ENCODE measurements at regions not wholly inside any gene's neighbourhood (a gene's known extent, or its start where the extent isn't known, plus 50 kb on each side); places are given as distances from the start of the nearest gene placed in this dataset.

DNA sequence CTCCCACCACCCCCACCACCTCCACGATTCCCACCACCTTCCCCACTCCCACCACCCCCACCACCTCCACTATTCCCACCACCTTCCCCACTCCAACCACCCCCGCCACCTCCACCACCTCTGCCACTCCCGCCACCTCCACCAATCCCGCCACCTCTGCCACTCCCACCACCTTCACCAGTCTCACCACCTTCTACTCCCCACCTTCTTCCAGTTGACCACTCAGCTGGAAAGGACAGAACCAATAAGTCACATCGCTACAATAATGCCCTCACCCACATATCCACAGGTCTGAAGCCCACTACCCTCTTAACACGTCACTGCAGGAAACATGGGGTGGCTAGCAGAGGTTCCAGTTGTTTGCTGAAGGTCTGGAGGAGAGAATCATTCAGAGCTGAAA, 93.5 kb upstream of the PAX2 start:
- no peak for TF ChIP-seq REST (IDR thresholded peaks at IDR 0.05; ENCODE audit: low read depth)
- TF ChIP-seq, protein P1, sequence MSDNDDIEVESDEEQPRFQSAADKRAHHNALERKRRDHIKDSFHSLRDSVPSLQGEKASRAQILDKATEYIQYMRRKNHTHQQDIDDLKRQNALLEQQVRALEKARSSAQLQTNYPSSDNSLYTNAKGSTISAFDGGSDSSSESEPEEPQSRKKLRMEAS (IDR thresholded peaks at IDR 0.05) = no peak
- no peak for TF ChIP-seq FOXM1 (IDR thresholded peaks at IDR 0.05; ENCODE audit: borderline replicate concordance, low read depth)
- no peak for TF ChIP-seq EGR1 (IDR thresholded peaks at IDR 0.05)
- no peak for TF ChIP-seq RAD21 (IDR thresholded peaks at IDR 0.05; ENCODE audit: low read depth)
- TF ChIP-seq CEBPB (IDR thresholded peaks at IDR 0.05) = no peak
- TF ChIP-seq CREB1 (IDR thresholded peaks at IDR 0.05; ENCODE audit: low read depth) = no peak
- TF ChIP-seq ZBTB7A (IDR thresholded peaks at IDR 0.05; ENCODE audit: low read depth) = no peak
- TF ChIP-seq, protein P2, sequence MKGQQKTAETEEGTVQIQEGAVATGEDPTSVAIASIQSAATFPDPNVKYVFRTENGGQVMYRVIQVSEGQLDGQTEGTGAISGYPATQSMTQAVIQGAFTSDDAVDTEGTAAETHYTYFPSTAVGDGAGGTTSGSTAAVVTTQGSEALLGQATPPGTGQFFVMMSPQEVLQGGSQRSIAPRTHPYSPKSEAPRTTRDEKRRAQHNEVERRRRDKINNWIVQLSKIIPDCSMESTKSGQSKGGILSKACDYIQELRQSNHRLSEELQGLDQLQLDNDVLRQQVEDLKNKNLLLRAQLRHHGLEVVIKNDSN (IDR thresholded peaks at IDR 0.05) = no peak
- no peak for TF ChIP-seq NFIC (IDR thresholded peaks at IDR 0.05)
- no peak for TF ChIP-seq TAF1 (IDR thresholded peaks at IDR 0.05; ENCODE audit: low read depth)
- TF ChIP-seq YY1 (IDR thresholded peaks at IDR 0.05; ENCODE audit: low read depth) = no peak
- no peak for TF ChIP-seq TCF12 (IDR thresholded peaks at IDR 0.05; ENCODE audit: low read depth)
- TF ChIP-seq TEAD4 (IDR thresholded peaks at IDR 0.05) = no peak
- TF ChIP-seq EP300 (IDR thresholded peaks at IDR 0.05; ENCODE audit: borderline replicate concordance) = no peak

DNA sequence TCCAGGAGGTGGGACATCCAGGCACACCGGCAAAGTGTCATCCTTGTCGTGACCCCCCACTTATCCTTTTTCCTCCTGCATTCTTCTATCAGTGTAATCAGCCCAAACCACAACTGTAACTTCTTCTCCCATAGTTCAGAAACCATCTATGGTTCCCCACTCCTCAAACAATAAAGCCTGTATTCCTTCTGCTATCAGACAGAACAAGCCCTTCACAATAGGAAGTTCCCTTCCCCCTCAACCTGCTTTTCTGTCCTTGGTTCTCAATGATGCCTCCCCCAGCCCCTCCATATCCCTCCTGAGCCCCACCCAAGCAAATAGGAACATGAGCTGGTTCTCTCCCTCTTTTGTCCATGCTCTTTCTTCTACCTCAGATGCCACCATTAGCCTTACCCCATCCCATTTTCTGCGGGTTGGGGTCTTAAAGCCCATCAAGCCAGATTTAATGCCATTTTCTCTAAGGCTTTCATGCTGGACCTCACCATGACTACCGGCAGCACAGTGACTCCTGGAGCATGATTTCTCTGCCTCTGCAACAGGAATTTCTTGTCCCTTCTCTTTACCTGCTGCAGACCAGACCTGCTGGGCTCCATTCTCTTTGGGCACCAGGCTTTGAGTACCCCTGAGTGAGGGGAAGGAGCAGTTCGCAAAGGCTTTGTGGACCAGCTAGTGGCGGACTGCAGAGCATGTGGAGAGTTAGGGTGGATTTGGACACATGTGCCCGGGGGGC, 92.8 kb upstream of the PAX2 start:
- TF ChIP-seq, protein P2 (IDR thresholded peaks at IDR 0.05) = no peak
- TF ChIP-seq ZBTB7A (IDR thresholded peaks at IDR 0.05; ENCODE audit: low read depth) (no peak), TEAD4 (IDR thresholded peaks at IDR 0.05) (no peak), TAF1 (IDR thresholded peaks at IDR 0.05; ENCODE audit: low read depth) (no peak), NFIC (IDR thresholded peaks at IDR 0.05) (no peak), TCF12 (IDR thresholded peaks at IDR 0.05; ENCODE audit: low read depth) (no peak), EGR1 (IDR thresholded peaks at IDR 0.05) (no peak), CEBPB (IDR thresholded peaks at IDR 0.05) (no peak), REST (IDR thresholded peaks at IDR 0.05; ENCODE audit: low read depth) (no peak), CREB1 (IDR thresholded peaks at IDR 0.05; ENCODE audit: low read depth) (no peak)
- TF ChIP-seq, protein P1 (IDR thresholded peaks at IDR 0.05) = no peak

DNA sequence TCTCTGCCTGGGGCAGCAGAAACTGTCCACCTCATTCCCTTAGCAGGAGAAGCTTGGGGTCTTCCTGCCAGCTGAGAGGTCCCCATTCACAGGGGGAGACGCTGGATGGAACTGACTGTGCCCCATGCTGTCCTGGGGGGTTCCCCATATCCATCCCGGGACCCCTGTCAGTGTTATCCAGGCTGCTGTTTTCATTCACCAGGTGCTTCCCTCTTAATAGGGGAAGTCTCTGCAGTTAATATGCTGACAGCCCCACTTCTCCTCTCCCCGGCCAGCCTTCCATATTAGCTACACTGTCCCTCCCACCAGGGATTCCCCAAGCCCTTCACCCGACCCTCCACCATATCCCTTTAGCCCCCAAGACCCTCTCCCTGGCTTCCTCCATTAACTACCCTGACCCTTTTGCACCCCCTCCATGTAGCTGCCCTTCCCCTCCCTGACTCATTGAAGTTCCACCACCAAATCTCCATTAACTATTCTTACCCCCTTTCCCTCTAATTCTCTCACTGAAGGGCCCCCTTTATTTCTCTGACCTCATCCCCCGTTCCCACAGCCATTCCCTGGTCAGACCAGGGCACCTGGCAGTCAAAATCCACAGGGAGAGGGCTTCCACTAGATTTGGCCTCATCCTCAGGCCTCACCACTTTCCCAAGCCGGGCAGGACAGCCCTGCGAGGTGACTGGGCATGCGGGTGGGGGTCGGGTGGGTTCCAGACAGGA, 92.0 kb upstream of the PAX2 start:
- no peak for TF ChIP-seq YY1 (IDR thresholded peaks at IDR 0.05; ENCODE audit: low read depth)
- TF ChIP-seq RAD21 (IDR thresholded peaks at IDR 0.05; ENCODE audit: low read depth) = no peak
- no peak for TF ChIP-seq CREB1 (IDR thresholded peaks at IDR 0.05; ENCODE audit: low read depth)
- TF ChIP-seq CEBPB (IDR thresholded peaks at IDR 0.05) = no peak
- TF ChIP-seq REST (IDR thresholded peaks at IDR 0.05; ENCODE audit: low read depth) = no peak

Measured in Ishikawa (cell line).